A549 (cell line): ENCODE measurements at regions not wholly inside any gene's neighbourhood (a gene's known extent, or its start where the extent isn't known, plus 50 kb on each side); places are given as distances from the start of the nearest gene placed in this dataset.
A peak's percentile ranks its signal among the peaks of the same experiment; 100 is the strongest.

Experiments used
- ATAC-seq, 2 experiments: fragments of 200-7000 bp in 1 of 2; fragments of >200 bp in 1 of 2; cut with Nextera tagmentation in 1 of 2; cut with Tn5 transposase in 1 of 2; 3 replicates each; pipeline versions ENCODE4 v1.8.0 to v1.9.1; 2018 to 2020; ENCODE audit warnings: mild to moderate bottlenecking in 1 of 2, moderate library complexity in 1 of 2
- CTCF ChIA-PET: fragments of 300-600 bp; sonication (Branson Sonifier 250); formaldehyde crosslinking; extraction: SDS; loops from one replicate; lab custom pipeline; 2021; ENCODE audit warnings: antibody characterized with exemption, inconsistent platforms; lab: Yijun Ruan, JAX
- POLR2A ChIA-PET: fragments of 350-600 bp; formaldehyde crosslinking; extraction: SDS; loops from one replicate; lab custom pipeline; 2021; ENCODE audit warnings: antibody characterized with exemption, inconsistent platforms; lab: Yijun Ruan, JAX
- DNase-seq, 2 experiments: peaks; one replicate each; pipeline versions ENCODE4 v3.0.0 to v3.0.0-alpha.2; 2011 to 2016; ENCODE audit warnings: low read depth in 1 of 2, low spot score in 1 of 2
- FAIRE-seq: peaks from 2 replicates; lab custom pipeline; 2011; peaks lifted over from hg19 to GRCh38; lab: Jason Lieb, UNC
- H3K27ac ChIP-seq, 2 experiments: fragments of >200 bp; sonication (Bioruptor Twin); formaldehyde crosslinking; 3 replicates each; pipeline ENCODE4 v1.5.1; 2016 to 2017
- H3K4me1 ChIP-seq: fragments of >200 bp; sonication (Bioruptor Twin); formaldehyde crosslinking; 3 replicates; pipeline ENCODE4 v1.6.1; 2016
- H3K4me2 ChIP-seq: fragments of >200 bp; sonication (Bioruptor Twin); formaldehyde crosslinking; 3 replicates; pipeline ENCODE4 v1.6.1; 2016
- H3K4me3 ChIP-seq: fragments of >200 bp; sonication (Bioruptor Twin); formaldehyde crosslinking; 3 replicates; pipeline ENCODE4 v1.5.1; 2016
- H3K9me3 ChIP-seq: fragments of >200 bp; sonication (Bioruptor Twin); formaldehyde crosslinking; 3 replicates; pipeline ENCODE4 v1.6.1; 2016
- CEBPB ChIP-seq, 2 experiments: fragments of >200 bp in 1 of 2; sonication (Bioruptor Twin) in 1 of 2; formaldehyde crosslinking in 1 of 2; IDR thresholded peaks; 2 replicates each; pipeline ENCODE4 v1.6.1; 2012 to 2016
- CHD2 ChIP-seq: fragments of 150-350 bp; IDR thresholded peaks from 2 replicates; pipeline ENCODE4 v1.6.1; 2014; ENCODE audit warnings: low read length; ENCODE audit not compliant: partially characterized antibody
- EHF ChIP-seq: fragments of 250-450 bp; sonication (Bioruptor Pico); IDR thresholded peaks from 2 replicates; pipeline ENCODE4 v1.5.0; 2020; ENCODE audit warnings: mild to moderate bottlenecking
- ELK1 ChIP-seq: fragments of 150-350 bp; IDR thresholded peaks from 2 replicates; pipeline ENCODE4 v1.6.1; 2014; ENCODE audit warnings: low read depth, mild to moderate bottlenecking, low read length
- FOSL2 ChIP-seq, 2 experiments: fragments of 450-650 bp in 1 of 2; fragments of >200 bp in 1 of 2; sonication (Bioruptor Twin) in 1 of 2; formaldehyde crosslinking; IDR thresholded peaks; 2 replicates each; pipeline versions ENCODE4 v1.5.0 to v1.6.1; 2016 to 2020; ENCODE audit warnings: mild to moderate bottlenecking in 1 of 2, moderate library complexity in 1 of 2
- GATA3 ChIP-seq: IDR thresholded peaks from 2 replicates; pipeline ENCODE4 v1.6.1; 2012; ENCODE audit warnings: borderline replicate concordance
- HDAC2 ChIP-seq: fragments of 200-600 bp; sonication (generic); IDR thresholded peaks from 2 replicates; pipeline ENCODE4 v1.6.1; 2016
- JUN ChIP-seq, 2 experiments: fragments of >200 bp; sonication (Bioruptor Twin); formaldehyde crosslinking; IDR thresholded peaks; 2 replicates in 1 of 2; 3 replicates in 1 of 2; pipeline ENCODE4 v1.6.1; 2016 to 2017
- JUNB ChIP-seq: fragments of >200 bp; sonication (Bioruptor Twin); formaldehyde crosslinking; IDR thresholded peaks from 2 replicates; pipeline ENCODE4 v1.6.1; 2016
- MAFK ChIP-seq: fragments of 450-650 bp; IDR thresholded peaks from 2 replicates; pipeline ENCODE4 v1.6.1; 2014; ENCODE audit not compliant: partially characterized antibody
- MAX ChIP-seq: IDR thresholded peaks from 2 replicates; pipeline ENCODE4 v1.6.1; 2012
- MAZ ChIP-seq: fragments of 150-350 bp; IDR thresholded peaks from 2 replicates; pipeline ENCODE4 v1.6.1; 2014; ENCODE audit warnings: antibody characterized with exemption, low read depth, low read length, borderline replicate concordance
- PBX3 ChIP-seq: IDR thresholded peaks from 2 replicates; pipeline ENCODE4 v1.6.1; 2012
- RAD21 ChIP-seq, 2 experiments: fragments of >200 bp in 1 of 2; sonication (Bioruptor Twin) in 1 of 2; formaldehyde crosslinking in 1 of 2; IDR thresholded peaks in 1 of 2; conservative IDR thresholded peaks in 1 of 2; 2 replicates in 1 of 2; 3 replicates in 1 of 2; pipeline ENCODE4 v1.6.1; 2012 to 2018; ENCODE audit warnings: inconsistent platforms in 1 of 2
- RARB ChIP-seq: fragments of 250-450 bp; sonication (Bioruptor Pico); IDR thresholded peaks from 2 replicates; pipeline ENCODE4 v1.8.0; 2021; ENCODE audit warnings: mild to moderate bottlenecking, moderate library complexity
- RCOR1 ChIP-seq: fragments of 150-350 bp; IDR thresholded peaks from 2 replicates; pipeline ENCODE4 v1.6.1; 2014; ENCODE audit warnings: antibody characterized with exemption, low read length, low read depth
- RNF2 ChIP-seq: fragments of 200-600 bp; sonication (generic); IDR thresholded peaks from 2 replicates; pipeline ENCODE4 v1.6.1; 2016; ENCODE audit warnings: low read depth, mild to moderate bottlenecking, antibody characterized with exemption, moderate library complexity, borderline replicate concordance
- SMC3 ChIP-seq: fragments of >200 bp; sonication (Bioruptor Twin); formaldehyde crosslinking; IDR thresholded peaks from 3 replicates; pipeline ENCODE4 v1.6.1; 2018; ENCODE audit warnings: inconsistent platforms
- TFCP2L1 ChIP-seq: fragments of 250-450 bp; sonication (Bioruptor Pico); IDR thresholded peaks from 2 replicates; pipeline ENCODE4 v1.5.0; 2021; ENCODE audit warnings: mild to moderate bottlenecking
- TP53 ChIP-seq: fragments of 250-450 bp; sonication (Bioruptor Pico); IDR thresholded peaks from 2 replicates; pipeline ENCODE4 v1.5.0; 2021; ENCODE audit warnings: mild to moderate bottlenecking, moderate library complexity
- ZC3H11A ChIP-seq: fragments of 450-650 bp; IDR thresholded peaks from 2 replicates; pipeline ENCODE4 v1.6.1; 2014; ENCODE audit warnings: antibody characterized with exemption, mild to moderate bottlenecking
- ZFP36 ChIP-seq: fragments of 450-650 bp; IDR thresholded peaks from 2 replicates; pipeline ENCODE4 v1.6.1; 2014; ENCODE audit warnings: borderline replicate concordance; ENCODE audit not compliant: partially characterized antibody
- ZSCAN20 ChIP-seq: fragments of 250-450 bp; sonication (Bioruptor Pico); IDR thresholded peaks from 2 replicates; pipeline ENCODE4 v1.8.0; 2022; ENCODE audit warnings: mild to moderate bottlenecking, moderate library complexity
- WGBS: methylation state at CpG from one replicate; pipeline ENCODE4 v1.1.6; 2017; ENCODE audit errors: missing lambda C conversion rate; 5-methylcytosine and 5-hydroxymethylcytosine counted together

GRCh38 chr17:5644065-5644464 is 59.8 kb upstream of the NLRP1 start:
- CTCF ChIA-PET = interaction anchor here (0.8 to 3.5 kb wide), 2 partner anchors 10 to 34 kb away, joined by 3 to 11 read pairs; no protein-coding TSS in a partner anchor

GRCh38 chr17:5651348-5651747 is 67.0 kb upstream of the NLRP1 start:
- Histone ChIP-seq H3K4me3 (no peak overlapping the region), H3K4me2 (no peak overlapping the region), H3K9me3 (peaks cover 21% of the 10 kb centered on the region; the same call in 2 of the 3 replicates), H3K27ac (no peak overlapping the region), H3K4me1 (no peaks in the 10 kb centered on the region)
- FAIRE-seq (no peak), DNase-seq (no peak), ATAC-seq (no peak)
- 6% methylated on average over 3 of the region's 3 CpGs for WGBS
- POLR2A ChIA-PET = no interaction called here
- CTCF ChIA-PET = interaction anchor here (1.0 to 1.7 kb wide), 4 partner anchors 12 to 762 kb away, joined by 3 to 4 read pairs (median 4); no protein-coding TSS in a partner anchor
- TF ChIP-seq CEBPB (IDR thresholded peaks at IDR 0.05) (no peak), SMC3 (no peak), MAFK (peak; percentile 25)

More at GRCh38 chr17:5644065-5644464, 59.8 kb upstream of the NLRP1 start:
- Histone ChIP-seq H3K27ac (no peak overlapping the region), H3K4me1 (no peaks in the 10 kb centered on the region), H3K9me3 (no peaks in the 10 kb centered on the region), H3K4me3 (no peak overlapping the region), H3K4me2 (no peak overlapping the region)
- no peak for DNase-seq
- no peak for FAIRE-seq
- no peak for ATAC-seq
- WGBS = 68% methylated on average over 3 of the region's 3 CpGs
- POLR2A ChIA-PET = no interaction called here
- TF ChIP-seq FOSL2 (IDR thresholded peaks at IDR 0.05) (no peak), FOSL2 (CRISPR knock-in tag; IDR thresholded peaks at IDR 0.05) (no peak), ELK1 (no peak), MAZ (no peak), ZSCAN20 (no peak), MAFK (no peak), JUN (IDR thresholded peaks at IDR 0.05) (no peak), EHF (CRISPR knock-in tag) (no peak), RNF2 (no peak), JUNB (no peak), HDAC2 (no peak), RAD21 (conservative IDR thresholded peaks at IDR 0.05 in 1 of 2, IDR thresholded peaks at IDR 0.05 in 1 of 2) (no peak), CHD2 (no peak), ZFP36 (no peak), TFCP2L1 (CRISPR knock-in tag) (no peak), MAX (no peak), PBX3 (no peak), RARB (CRISPR knock-in tag) (no peak), SMC3 (no peak), CEBPB (IDR thresholded peaks at IDR 0.05) (no peak), GATA3 (no peak)

GRCh38 chr17:5661491-5662125 is 77.3 kb upstream of the NLRP1 start:
- no peak for FAIRE-seq
- POLR2A ChIA-PET = no interaction called here
- H3K4me1 ChIP-seq = no peaks in the 10 kb centered on the region

More at GRCh38 chr17:5661491-5662125, 77.3 kb upstream of the NLRP1 start:
- Histone ChIP-seq H3K9me3 (no peaks in the 10 kb centered on the region), H3K4me2 (no peak overlapping the region), H3K4me3 (no peak overlapping the region), H3K27ac (no peak overlapping the region)
- DNase-seq (no peak), ATAC-seq (peak in 1 of 2 experiments; percentile 47; a peak in 2 of 6 replicates)
- WGBS = 57% methylated on average over 10 of the region's 10 CpGs
- CTCF ChIA-PET = interaction anchor here (1.2 to 1.3 kb wide), 2 partner anchors 8 to 19 kb away, joined by 3 read pairs; no protein-coding TSS in a partner anchor
- TF ChIP-seq ZC3H11A (no peak), PBX3 (no peak), EHF (CRISPR knock-in tag) (no peak), RCOR1 (no peak), RAD21 (conservative IDR thresholded peaks at IDR 0.05 in 1 of 2, IDR thresholded peaks at IDR 0.05 in 1 of 2) (peak in 1 of 2 experiments; percentile 29; a peak in 2 of 5 replicates), TP53 (no peak)
